ENCODE measurements at regions not wholly inside any gene's neighbourhood (a gene's known extent, or its start where the extent isn't known, plus 50 kb on each side); places are given as distances from the start of the nearest gene placed in this dataset.

GRCh38 chr17:62880120-62880519, 72.0 kb upstream of the MARCHF10 start:
- no peak for DNase-seq

GRCh38 chr17:62876673-62877405, 68.7 kb upstream of the MARCHF10 start:
- no peak for DNase-seq

- no peak for DNase-seq
These were observed 67.9 kb upstream of the MARCHF10 start for GRCh38 chr17:62876063-62876462.

- DNase-seq, result no peak
These were observed 67.2 kb upstream of the MARCHF10 start for GRCh38 chr17:62875296-62875695.

- DNase-seq, result no peak
These were observed 63.2 kb upstream of the MARCHF10 start for GRCh38 chr17:62871291-62871690.

- no peak for DNase-seq
These were observed 62.4 kb upstream of the MARCHF10 start for GRCh38 chr17:62870552-62870971.

GRCh38 chr17:62870030-62870541, 62.0 kb upstream of the MARCHF10 start:
- no peak for DNase-seq

- DNase-seq, result no peak
These were observed 60.6 kb upstream of the MARCHF10 start for GRCh38 chr17:62868723-62869122.

- DNase-seq, result no peak
These were observed 59.9 kb upstream of the MARCHF10 start for GRCh38 chr17:62868008-62868407.

- no peak for DNase-seq
These were observed 59.2 kb upstream of the MARCHF10 start for GRCh38 chr17:62867303-62867702.

GRCh38 chr17:62866471-62866870, 58.4 kb upstream of the MARCHF10 start:
- no peak for DNase-seq

GRCh38 chr17:62865586-62865985, 57.5 kb upstream of the MARCHF10 start:
- no peak for DNase-seq

GRCh38 chr17:62862251-62862650, 54.1 kb upstream of the MARCHF10 start:
- DNase-seq, result no peak

GRCh38 chr17:62860962-62861873, 53.1 kb upstream of the MARCHF10 start:
- no peak for DNase-seq

GRCh38 chr17:62859146-62859545, 51.0 kb upstream of the MARCHF10 start:
- no peak for DNase-seq

Measured in CD4-positive, alpha-beta T cell treated with Interleukin-4 for 4 hours (primary cell).